ENCODE measurements at regions not wholly inside any gene's neighbourhood (a gene's known extent, or its start where the extent isn't known, plus 50 kb on each side); places are given as distances from the start of the nearest gene placed in this dataset.

- no peak for TF ChIP-seq CTCF (IDR thresholded peaks at IDR 0.05)
- no peak for TF ChIP-seq EZH2 (IDR thresholded peaks at IDR 0.05; ENCODE audit: borderline replicate concordance, insufficient read depth, low read depth, low read length, poor library complexity, severe bottlenecking)
These were observed 55.5 kb upstream of the PDE10A start for GRCh38 chr6:165718491-165718891.

Data from B cell (primary cell).